ENCODE measurements at regions not wholly inside any gene's neighbourhood (a gene's known extent, or its start where the extent isn't known, plus 50 kb on each side); places are given as distances from the start of the nearest gene placed in this dataset.
"Not testable (repeated sequence)": the region's sequence is repeated elsewhere in the genome, so short reads cannot be mapped to it uniquely, and the experiment has no call there.

DNA sequence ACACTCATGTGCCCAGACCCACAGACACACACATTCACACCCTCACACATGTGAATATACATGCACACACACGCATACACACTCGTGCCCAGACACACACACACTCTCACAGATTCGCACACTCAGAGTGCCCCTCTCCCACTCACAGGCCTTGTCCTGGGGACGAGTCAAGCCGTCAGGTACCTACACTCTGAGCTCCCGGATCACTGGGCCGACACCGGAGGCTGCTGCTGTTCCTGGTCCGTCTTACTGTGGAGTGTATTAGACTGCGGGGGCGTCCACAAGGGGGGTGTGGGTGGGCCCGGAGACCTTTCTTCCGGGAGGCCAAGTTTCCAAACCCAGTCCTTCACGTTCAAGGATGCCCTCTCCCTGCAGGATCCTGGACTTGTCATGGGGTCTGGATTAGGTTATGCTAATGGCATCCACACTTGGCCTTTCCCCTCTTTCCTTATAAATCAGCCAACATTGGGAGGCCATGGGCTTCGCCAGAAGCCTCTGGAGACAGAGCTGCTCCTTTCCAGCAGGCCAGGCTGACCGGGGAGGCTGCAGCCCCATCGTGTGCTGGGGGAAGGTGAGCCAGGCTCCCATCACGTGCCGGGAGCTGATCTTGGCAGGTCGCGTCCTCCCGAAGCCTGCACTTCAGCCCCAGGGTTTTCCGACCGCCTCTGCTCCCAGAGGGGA, 186.4 kb downstream of the NPIPB11 start:
- TF ChIP-seq, protein P1, sequence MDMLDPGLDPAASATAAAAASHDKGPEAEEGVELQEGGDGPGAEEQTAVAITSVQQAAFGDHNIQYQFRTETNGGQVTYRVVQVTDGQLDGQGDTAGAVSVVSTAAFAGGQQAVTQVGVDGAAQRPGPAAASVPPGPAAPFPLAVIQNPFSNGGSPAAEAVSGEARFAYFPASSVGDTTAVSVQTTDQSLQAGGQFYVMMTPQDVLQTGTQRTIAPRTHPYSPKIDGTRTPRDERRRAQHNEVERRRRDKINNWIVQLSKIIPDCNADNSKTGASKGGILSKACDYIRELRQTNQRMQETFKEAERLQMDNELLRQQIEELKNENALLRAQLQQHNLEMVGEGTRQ (IDR thresholded peaks at IDR 0.05; ENCODE audit: low read depth, low read length), result peak; percentile 43; the same call in 1 of the 2 replicates
- Histone ChIP-seq H4K8ac (ENCODE audit: low read depth in 2 of 2, low read length in 2 of 2) (peak overlapping the region; percentile 85 to 95), H3K9me1 (ENCODE audit: insufficient read depth, low read length) (peaks cover 17% of the 10 kb centered on the region), H4K91ac (ENCODE audit: insufficient read depth, low read depth, low read length) (peak overlapping the region; percentile 99), H3K4me3 (ENCODE audit: insufficient read depth, low read depth, low read length) (peak overlapping the region; percentile 58), H2BK5ac (ENCODE audit: low read depth, low read length, poor library complexity, severe bottlenecking) (peak overlapping the region; percentile 99), H2BK120ac (ENCODE audit: low read depth, low read length) (peak overlapping the region; percentile 99), H3K9ac (ENCODE audit: low read depth, low read length) (peak overlapping the region; percentile 90), H3K36me3 (ENCODE audit: control insufficient read depth, insufficient read depth, low read length) (peaks cover 26% of the 10 kb centered on the region), H4K5ac (ENCODE audit: low read depth, low read length) (peak overlapping the region; percentile 99), H3K9me3 (ENCODE audit: control insufficient read depth, insufficient read depth, low read length) (peaks cover 31% of the 10 kb centered on the region), H3K4ac (ENCODE audit: low read depth, low read length) (peak overlapping the region; percentile 100), H2AFZ (replicated peaks; ENCODE audit: low read length, poor library complexity) (peak overlapping the region; percentile 76), H2AK9ac (replicated peaks; ENCODE audit: low read depth, low read length, poor library complexity) (peak overlapping the region; percentile 65), H3K14ac (replicated peaks; ENCODE audit: low read depth, low read length) (peak overlapping the region; percentile 100), H2BK20ac (ENCODE audit: low read depth, low read length) (peak overlapping the region; percentile 98), H2AK5ac (ENCODE audit: low read depth, low read length) (peak overlapping the region; percentile 100), H3K23ac (ENCODE audit: low read depth, low read length) (peak overlapping the region; percentile 89), H2BK15ac (ENCODE audit: low read depth, low read length) (peak overlapping the region; percentile 97), H3K27ac (ENCODE audit: insufficient read depth, low read length) (peak overlapping the region; percentile 100), H3K79me1 (ENCODE audit: low read depth in 1 of 2, low read length in 2 of 2) (peaks cover 14 to 35% of the 10 kb centered on the region in 2 experiments), H3K56ac (ENCODE audit: extremely low read depth, insufficient read depth, low read length) (peak overlapping the region; percentile 93), H3K4me2 (ENCODE audit: low read depth, low read length) (peak overlapping the region; percentile 99), H3K18ac (ENCODE audit: low read depth, low read length) (peak overlapping the region; percentile 100), H3K4me1 (ENCODE audit: control insufficient read depth, insufficient read depth, low read length) (peaks cover 22% of the 10 kb centered on the region)
- DNase-seq; H3K27me3 ChIP-seq (ENCODE audit: control insufficient read depth, insufficient read depth, low read length); POLR2A ChIA-PET (ENCODE audit: unreplicated experiment); intact Hi-C loops (cut with micrococcal nuclease); in situ Hi-C loops (cut with MboI; ENCODE audit: low sequenced_read_pairs); dilution Hi-C loops (cut with HindIII; ENCODE audit: low sequenced_read_pairs, unreplicated experiment); H4K20me1 ChIP-seq (ENCODE audit: insufficient read depth, low read length); CTCF ChIA-PET: not testable (repeated sequence)
- BruUV-seq (replicated peaks), result TSS peak; percentile 65
- 0% methylated on average over 2 of the region's 24 CpGs; no CpG with 5 or more reads in 1 of the 2 experiments for WGBS, 2 experiments (ENCODE audit: extremely low coverage in 2 of 2, insufficient read length in 1 of 2)
- peak; percentile 36 for ATAC-seq (ENCODE audit: low read depth)

DNA sequence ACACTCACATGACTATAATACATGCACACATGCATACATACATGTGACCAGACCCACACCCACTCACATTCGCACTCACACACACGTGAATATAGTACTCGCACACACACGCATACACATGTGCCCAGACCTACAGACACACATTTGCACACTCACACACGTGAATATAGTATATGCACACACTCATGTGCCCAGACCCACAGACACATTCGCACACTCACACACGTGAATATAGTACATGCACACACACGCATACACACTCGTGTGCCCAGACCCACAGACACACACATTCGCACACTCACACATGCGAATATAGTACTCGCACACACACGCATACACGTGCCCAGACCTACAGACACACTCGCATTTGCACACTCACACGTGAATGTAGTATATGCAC, 186.9 kb downstream of the NPIPB11 start:
- Histone ChIP-seq H3K4me3 (ENCODE audit: insufficient read depth, low read depth, low read length) (peak overlapping the region; percentile 58), H3K18ac (ENCODE audit: low read depth, low read length) (peak overlapping the region; percentile 100), H3K23ac (ENCODE audit: low read depth, low read length) (peak overlapping the region; percentile 89), H3K27ac (ENCODE audit: insufficient read depth, low read length) (peak overlapping the region; percentile 100), H3K36me3 (ENCODE audit: control insufficient read depth, insufficient read depth, low read length) (peaks cover 26% of the 10 kb centered on the region), H2BK20ac (ENCODE audit: low read depth, low read length) (peak overlapping the region; percentile 98), H2AK5ac (ENCODE audit: low read depth, low read length) (peak overlapping the region; percentile 100), H3K4me1 (ENCODE audit: control insufficient read depth, insufficient read depth, low read length) (peaks cover 22% of the 10 kb centered on the region), H4K91ac (ENCODE audit: insufficient read depth, low read depth, low read length) (peak overlapping the region; percentile 99), H4K5ac (ENCODE audit: low read depth, low read length) (peak overlapping the region; percentile 99), H2AK9ac (replicated peaks; ENCODE audit: low read depth, low read length, poor library complexity) (peak overlapping the region; percentile 60), H3K14ac (replicated peaks; ENCODE audit: low read depth, low read length) (peak overlapping the region; percentile 100), H2BK120ac (ENCODE audit: low read depth, low read length) (peak overlapping the region; percentile 99), H3K79me1 (ENCODE audit: low read depth in 1 of 2, low read length in 2 of 2) (peaks cover 14 to 36% of the 10 kb centered on the region in 2 experiments), H2BK15ac (ENCODE audit: low read depth, low read length) (peak overlapping the region; percentile 97), H3K9me1 (ENCODE audit: insufficient read depth, low read length) (peaks cover 17% of the 10 kb centered on the region), H3K4ac (ENCODE audit: low read depth, low read length) (peak overlapping the region; percentile 100), H2BK5ac (ENCODE audit: low read depth, low read length, poor library complexity, severe bottlenecking) (peak overlapping the region; percentile 99), H2AFZ (replicated peaks; ENCODE audit: low read length, poor library complexity) (peak overlapping the region; percentile 57), H4K8ac (ENCODE audit: low read depth in 2 of 2, low read length in 2 of 2) (peak overlapping the region; percentile 85 to 95), H3K56ac (ENCODE audit: extremely low read depth, insufficient read depth, low read length) (peak overlapping the region; percentile 93), H3K9me3 (ENCODE audit: control insufficient read depth, insufficient read depth, low read length) (peaks cover 31% of the 10 kb centered on the region), H3K9ac (ENCODE audit: low read depth, low read length) (peak overlapping the region; percentile 90; the same call in 1 of the 2 replicates), H3K4me2 (ENCODE audit: low read depth, low read length) (peak overlapping the region; percentile 99)
- H4K20me1 ChIP-seq (ENCODE audit: insufficient read depth, low read length); DNase-seq; H3K27me3 ChIP-seq (ENCODE audit: control insufficient read depth, insufficient read depth, low read length); dilution Hi-C loops (cut with HindIII; ENCODE audit: low sequenced_read_pairs, unreplicated experiment); in situ Hi-C loops (cut with MboI; ENCODE audit: low sequenced_read_pairs); BruUV-seq (replicated peaks); CTCF ChIA-PET; ATAC-seq (ENCODE audit: low read depth); intact Hi-C loops (cut with micrococcal nuclease); POLR2A ChIA-PET (ENCODE audit: unreplicated experiment): not testable (repeated sequence)
- 99% methylated on average over 12 of the region's 16 CpGs; no CpG with 5 or more reads in 1 of the 2 experiments for WGBS, 2 experiments (ENCODE audit: extremely low coverage in 2 of 2, insufficient read length in 1 of 2)

Data from IMR-90 (cell line).